ENCODE measurements at regions not wholly inside any gene's neighbourhood (a gene's known extent, or its start where the extent isn't known, plus 50 kb on each side); places are given as distances from the start of the nearest gene placed in this dataset.

DNA sequence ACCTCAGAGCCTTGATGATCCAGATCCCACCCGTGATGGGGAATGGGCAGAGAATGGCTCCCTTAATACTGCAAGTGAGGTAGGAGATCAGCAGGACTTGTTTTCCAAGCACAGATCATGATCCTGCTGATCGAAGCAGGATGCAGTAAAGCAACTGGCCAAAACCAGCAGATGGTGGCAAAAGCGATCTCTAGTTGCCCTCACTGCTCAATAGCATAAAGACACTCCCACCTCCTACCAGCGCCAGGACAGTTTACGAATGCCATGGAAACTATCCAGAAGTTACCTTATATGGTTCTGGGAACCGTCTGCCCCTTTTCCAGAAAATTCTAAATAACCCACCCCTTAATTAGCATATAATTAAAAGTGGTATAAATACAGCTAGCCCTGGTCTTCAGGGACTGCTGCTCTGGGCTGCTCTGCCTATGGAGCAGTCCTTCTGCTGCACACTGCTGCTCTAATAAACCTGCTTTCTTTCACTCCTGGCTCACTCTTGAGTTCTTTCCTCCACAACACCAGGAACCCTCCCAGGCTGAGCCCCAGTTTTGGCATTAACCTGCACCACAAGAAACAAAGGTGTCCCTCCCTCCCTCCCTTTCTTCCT, 415.8 kb downstream of the PREX1 start:
- TF ChIP-seq, protein P1, sequence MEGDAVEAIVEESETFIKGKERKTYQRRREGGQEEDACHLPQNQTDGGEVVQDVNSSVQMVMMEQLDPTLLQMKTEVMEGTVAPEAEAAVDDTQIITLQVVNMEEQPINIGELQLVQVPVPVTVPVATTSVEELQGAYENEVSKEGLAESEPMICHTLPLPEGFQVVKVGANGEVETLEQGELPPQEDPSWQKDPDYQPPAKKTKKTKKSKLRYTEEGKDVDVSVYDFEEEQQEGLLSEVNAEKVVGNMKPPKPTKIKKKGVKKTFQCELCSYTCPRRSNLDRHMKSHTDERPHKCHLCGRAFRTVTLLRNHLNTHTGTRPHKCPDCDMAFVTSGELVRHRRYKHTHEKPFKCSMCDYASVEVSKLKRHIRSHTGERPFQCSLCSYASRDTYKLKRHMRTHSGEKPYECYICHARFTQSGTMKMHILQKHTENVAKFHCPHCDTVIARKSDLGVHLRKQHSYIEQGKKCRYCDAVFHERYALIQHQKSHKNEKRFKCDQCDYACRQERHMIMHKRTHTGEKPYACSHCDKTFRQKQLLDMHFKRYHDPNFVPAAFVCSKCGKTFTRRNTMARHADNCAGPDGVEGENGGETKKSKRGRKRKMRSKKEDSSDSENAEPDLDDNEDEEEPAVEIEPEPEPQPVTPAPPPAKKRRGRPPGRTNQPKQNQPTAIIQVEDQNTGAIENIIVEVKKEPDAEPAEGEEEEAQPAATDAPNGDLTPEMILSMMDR (conservative IDR thresholded peaks at IDR 0.05 in 1 of 2, IDR thresholded peaks at IDR 0.05 in 1 of 2; ENCODE audit: extremely low read depth in 1 of 2, insufficient read depth in 1 of 2, low read depth in 1 of 2, low read length in 2 of 2): no peak
- TF ChIP-seq EZH2 (IDR thresholded peaks at IDR 0.05; ENCODE audit: borderline replicate concordance, low read length): no peak

Measured in mammary epithelial cell (primary cell).